Fibroblast of mammary gland (primary cell): ENCODE measurements at regions not wholly inside any gene's neighbourhood (a gene's known extent, or its start where the extent isn't known, plus 50 kb on each side); places are given as distances from the start of the nearest gene placed in this dataset.
"Not testable (repeated sequence)": the region's sequence is repeated elsewhere in the genome, so short reads cannot be mapped to it uniquely, and the experiment has no call there.

Experiments
- DNase-seq: peaks from one replicate; pipeline ENCODE4 v3.0.0-alpha.2; 2010; ENCODE audit warnings: low read depth
- H3K4me3 ChIP-seq: 2 replicates; pipeline ENCODE4 v1.5.1; 2011; ENCODE audit warnings: low read depth, mild to moderate bottlenecking, low read length, moderate library complexity; ENCODE audit not compliant: control insufficient read depth
- TF ChIP-seq, protein P1 (sequence below): conservative IDR thresholded peaks from 2 replicates; pipeline ENCODE4 v1.5.1; 2011; ENCODE audit warnings: low read depth, low read length, inconsistent platforms; ENCODE audit not compliant: control insufficient read depth, insufficient read depth

DNA sequence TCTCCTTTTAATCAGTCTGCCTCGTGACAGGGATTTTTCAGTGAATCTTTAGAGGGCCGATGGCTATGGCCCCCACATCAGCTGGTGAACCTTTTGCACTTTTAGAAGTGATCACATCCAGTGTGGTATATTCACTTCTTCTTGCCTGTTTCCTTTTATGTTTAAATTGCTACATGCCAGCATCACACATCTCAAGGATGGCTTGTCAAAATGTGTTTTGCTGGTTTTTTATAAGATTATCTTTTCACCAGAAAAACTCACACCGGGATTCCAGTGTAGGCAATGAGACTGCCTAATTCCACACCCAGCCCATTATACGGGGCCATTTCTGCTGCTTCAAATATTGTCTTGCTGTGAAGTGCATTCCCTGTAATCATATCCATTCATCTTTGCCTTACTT is 1151.7 kb upstream of the ADGRL4 start:
- H3K4me3 ChIP-seq, result no peak overlapping the region
- DNase-seq, result no peak
- TF ChIP-seq, protein P1, sequence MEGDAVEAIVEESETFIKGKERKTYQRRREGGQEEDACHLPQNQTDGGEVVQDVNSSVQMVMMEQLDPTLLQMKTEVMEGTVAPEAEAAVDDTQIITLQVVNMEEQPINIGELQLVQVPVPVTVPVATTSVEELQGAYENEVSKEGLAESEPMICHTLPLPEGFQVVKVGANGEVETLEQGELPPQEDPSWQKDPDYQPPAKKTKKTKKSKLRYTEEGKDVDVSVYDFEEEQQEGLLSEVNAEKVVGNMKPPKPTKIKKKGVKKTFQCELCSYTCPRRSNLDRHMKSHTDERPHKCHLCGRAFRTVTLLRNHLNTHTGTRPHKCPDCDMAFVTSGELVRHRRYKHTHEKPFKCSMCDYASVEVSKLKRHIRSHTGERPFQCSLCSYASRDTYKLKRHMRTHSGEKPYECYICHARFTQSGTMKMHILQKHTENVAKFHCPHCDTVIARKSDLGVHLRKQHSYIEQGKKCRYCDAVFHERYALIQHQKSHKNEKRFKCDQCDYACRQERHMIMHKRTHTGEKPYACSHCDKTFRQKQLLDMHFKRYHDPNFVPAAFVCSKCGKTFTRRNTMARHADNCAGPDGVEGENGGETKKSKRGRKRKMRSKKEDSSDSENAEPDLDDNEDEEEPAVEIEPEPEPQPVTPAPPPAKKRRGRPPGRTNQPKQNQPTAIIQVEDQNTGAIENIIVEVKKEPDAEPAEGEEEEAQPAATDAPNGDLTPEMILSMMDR, result no peak

DNA sequence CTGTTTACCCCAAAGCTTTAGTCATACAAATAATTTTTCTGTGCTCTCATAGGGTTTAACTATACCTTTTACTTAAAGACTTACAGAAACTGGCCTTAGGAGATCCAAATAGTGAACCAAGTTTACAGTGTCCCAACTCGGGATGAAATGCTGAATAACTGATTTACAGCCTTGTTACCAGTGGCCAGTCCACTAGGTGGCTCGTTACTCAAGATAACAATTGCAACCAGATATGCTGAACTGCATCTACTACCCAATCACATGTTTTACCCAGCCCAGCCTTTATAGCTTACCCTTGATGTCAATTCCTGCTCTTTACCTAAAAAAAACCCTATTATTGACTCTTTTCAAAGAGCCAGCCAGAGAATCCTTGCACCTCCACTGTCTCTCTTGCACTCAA is 1148.8 kb upstream of the ADGRL4 start:
- TF ChIP-seq, protein P1, result peak; percentile 32
- peak; percentile 21 for DNase-seq
- no peak overlapping the region for H3K4me3 ChIP-seq

DNA sequence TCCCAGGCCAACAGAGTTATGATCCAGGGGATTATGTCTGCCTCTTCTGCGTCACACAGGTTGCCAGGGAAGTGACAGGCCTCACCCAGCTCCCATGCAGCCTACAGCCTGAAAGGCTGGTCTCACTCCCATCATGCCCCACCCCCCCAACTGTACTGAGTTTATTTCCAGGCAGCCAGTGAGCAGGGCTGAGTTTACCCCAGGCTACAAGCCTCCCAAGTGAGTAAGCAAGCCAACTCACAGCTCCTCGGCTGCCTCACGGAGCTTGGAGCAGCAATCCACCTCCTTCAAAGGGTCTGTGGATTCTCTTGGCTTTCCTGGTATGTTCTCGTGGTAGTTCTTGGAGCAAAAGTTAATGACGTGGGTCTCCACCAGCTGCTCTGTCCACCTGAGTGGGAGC is 1147.6 kb upstream of the ADGRL4 start:
- peak; percentile 0 for DNase-seq
- H3K4me3 ChIP-seq, result no peak overlapping the region
- TF ChIP-seq, protein P1, result no peak

DNA sequence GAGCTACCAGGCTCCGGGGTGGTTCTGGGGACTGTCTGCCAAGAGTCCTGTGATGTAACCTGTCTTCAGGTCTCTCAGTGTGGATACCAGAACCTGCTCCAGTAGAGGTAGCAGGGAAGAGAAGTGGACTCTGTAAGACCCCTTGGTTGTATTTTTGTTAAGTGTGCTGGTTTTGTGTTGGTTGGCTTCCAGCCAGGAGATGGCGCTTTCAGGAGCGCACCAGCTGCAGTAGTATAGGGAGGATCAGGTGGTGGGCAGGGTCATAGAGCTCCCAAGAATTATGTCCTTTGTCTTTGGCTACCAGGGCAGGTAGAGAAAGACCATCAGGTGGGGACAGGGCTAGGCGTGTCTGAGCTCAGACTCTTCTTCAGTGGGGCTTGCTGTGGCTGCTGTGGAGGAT is 1147.2 kb upstream of the ADGRL4 start:
- TF ChIP-seq, protein P1, result no peak
- DNase-seq, result no peak
- H3K4me3 ChIP-seq, result no peak overlapping the region

DNA sequence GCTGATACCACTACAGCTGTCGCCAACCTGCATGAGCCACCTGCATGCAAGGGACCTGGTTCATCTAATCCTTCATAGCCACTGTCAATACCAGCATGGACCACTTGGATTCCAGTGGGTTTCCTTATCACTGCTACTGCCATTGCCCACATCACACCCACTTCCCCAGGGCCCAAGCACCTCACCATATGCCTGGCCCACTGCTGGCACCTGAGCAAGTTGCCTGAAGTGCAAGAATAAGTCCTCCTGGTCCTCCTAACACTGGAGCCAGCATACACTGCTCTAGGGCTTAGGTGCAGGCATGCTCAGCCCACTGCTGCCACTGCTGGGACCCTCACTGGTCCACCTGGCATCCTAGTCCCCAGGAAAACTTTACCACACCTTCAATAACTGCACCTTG is 1136.8 kb upstream of the ADGRL4 start:
- TF ChIP-seq, protein P1, result no peak
- DNase-seq, result no peak
- no peak overlapping the region for H3K4me3 ChIP-seq

DNA sequence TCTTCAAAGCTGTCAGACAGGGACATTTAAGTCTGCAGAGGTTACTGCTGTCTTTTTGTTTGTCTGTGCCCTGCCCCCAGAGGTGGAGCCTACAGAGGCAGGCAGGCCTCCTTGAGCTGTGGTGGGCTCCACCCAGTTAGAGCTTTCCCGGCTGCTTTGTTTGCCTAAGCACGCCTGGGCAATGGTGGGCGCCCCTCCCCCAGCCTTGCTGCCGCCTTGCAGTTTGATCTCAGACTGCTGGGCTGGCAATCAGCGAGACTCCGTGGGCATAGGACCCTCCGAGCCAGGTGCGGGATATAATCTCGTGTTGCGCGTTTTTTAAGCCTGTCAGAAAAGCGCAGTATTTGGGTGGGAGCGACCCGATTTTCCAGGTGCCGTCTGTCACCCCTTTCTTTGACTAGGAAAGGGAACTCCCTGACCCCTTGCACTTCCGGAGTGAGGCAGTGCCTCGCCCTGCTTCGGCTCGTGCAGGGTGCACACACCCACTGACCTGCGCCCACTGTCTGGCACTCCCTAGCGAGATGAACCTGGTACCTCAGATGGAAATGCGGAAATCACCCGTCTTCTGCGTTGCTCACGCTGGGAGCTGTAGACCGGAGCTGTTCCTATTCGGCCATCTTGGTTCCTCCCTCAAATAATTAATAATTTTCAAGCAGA is 1131.5 kb upstream of the ADGRL4 start:
- not testable (repeated sequence) for H3K4me3 ChIP-seq, DNase-seq

DNA sequence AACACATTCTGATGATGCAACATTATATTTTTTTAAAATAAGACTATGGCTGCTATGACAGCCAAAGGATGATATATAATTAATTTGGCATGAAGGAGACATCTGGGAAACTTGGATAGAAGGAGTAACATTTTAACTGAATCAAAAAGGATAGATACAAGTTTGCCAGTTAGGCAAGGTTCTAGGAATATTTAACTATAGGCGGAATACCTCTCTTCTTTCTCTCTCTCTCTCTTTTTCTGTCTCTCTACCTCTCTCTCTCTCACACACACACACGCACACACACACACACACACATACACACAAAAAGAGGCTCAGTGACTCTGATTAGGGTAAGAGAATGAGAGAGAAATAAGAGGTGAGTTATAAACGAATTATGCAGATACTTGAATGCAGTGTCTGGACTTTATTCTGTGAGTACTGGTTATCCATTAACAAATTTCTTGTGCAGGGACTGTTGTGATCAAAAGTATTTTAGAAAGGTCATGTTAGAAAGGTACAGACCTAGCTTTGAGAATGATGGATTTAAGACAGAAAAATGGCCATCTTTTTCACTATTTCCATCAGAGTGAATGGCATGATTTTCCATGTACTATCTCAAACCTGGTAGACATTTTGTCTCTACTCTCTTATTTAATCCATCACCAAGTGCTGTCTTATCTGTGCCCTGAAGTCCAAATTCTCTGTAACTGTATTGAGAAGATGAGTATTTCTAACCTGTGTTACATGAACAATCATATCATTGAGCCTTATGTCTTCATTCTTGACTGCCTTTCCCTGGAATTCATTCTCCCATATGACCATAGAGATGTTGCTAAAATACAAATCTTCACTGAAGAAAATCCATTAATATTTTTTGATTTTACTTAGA is 1106.9 kb upstream of the ADGRL4 start:
- no peak for DNase-seq
- TF ChIP-seq, protein P1, result no peak

More for the DNA sequence above, 1106.9 kb upstream of the ADGRL4 start:
- H3K4me3 ChIP-seq, result no peak overlapping the region
